GM23248 (cell line): ENCODE measurements at regions not wholly inside any gene's neighbourhood (a gene's known extent, or its start where the extent isn't known, plus 50 kb on each side); places are given as distances from the start of the nearest gene placed in this dataset.

Experiments used
- DNase-seq: peaks from one replicate; pipeline ENCODE4 v3.0.0-alpha.2; 2015
- H2AFZ ChIP-seq: fragments of 200-600 bp; sonication (generic); 2 replicates; pipeline ENCODE4 v1.6.1; 2016; ENCODE audit warnings: antibody characterized with exemption
- H3F3A ChIP-seq: fragments of 200-600 bp; sonication (generic); 2 replicates; pipeline ENCODE4 v1.6.1; 2016; ENCODE audit warnings: mild to moderate bottlenecking, antibody characterized with exemption, mixed run types; ENCODE audit not compliant: insufficient read depth
- H3K27ac ChIP-seq: fragments of 200-600 bp; sonication (generic); 2 replicates; pipeline ENCODE4 v1.5.1; 2016; ENCODE audit warnings: mild to moderate bottlenecking
- H3K27me3 ChIP-seq: fragments of 200-600 bp; sonication (generic); replicated peaks from 2 replicates; pipeline ENCODE4 v1.6.1; 2016; ENCODE audit warnings: mild to moderate bottlenecking; ENCODE audit not compliant: insufficient read depth
- H3K36me3 ChIP-seq: fragments of 200-600 bp; sonication (generic); 2 replicates; pipeline ENCODE4 v1.6.1; 2016; ENCODE audit warnings: low read depth, mild to moderate bottlenecking
- H3K4me1 ChIP-seq: fragments of 200-600 bp; sonication (generic); 2 replicates; pipeline ENCODE4 v1.6.1; 2016; ENCODE audit warnings: mild to moderate bottlenecking; ENCODE audit not compliant: insufficient read depth
- H3K4me2 ChIP-seq: fragments of 200-600 bp; sonication (generic); one replicate; pipeline ENCODE4 v1.6.1; 2016; ENCODE audit warnings: mild to moderate bottlenecking; ENCODE audit not compliant: unreplicated experiment
- H3K4me3 ChIP-seq: fragments of 200-600 bp; sonication (generic); 2 replicates; pipeline ENCODE4 v1.5.1; 2016; ENCODE audit warnings: mild to moderate bottlenecking
- H3K79me2 ChIP-seq: fragments of 200-600 bp; sonication (generic); 2 replicates; pipeline ENCODE4 v1.6.1; 2016; ENCODE audit warnings: mild to moderate bottlenecking; ENCODE audit not compliant: insufficient read depth
- H3K9ac ChIP-seq: fragments of 200-600 bp; sonication (generic); 2 replicates; pipeline ENCODE4 v1.6.1; 2016; ENCODE audit warnings: mild to moderate bottlenecking
- H3K9me2 ChIP-seq: fragments of 200-600 bp; sonication (generic); 2 replicates; pipeline ENCODE4 v1.6.1; 2016; ENCODE audit warnings: mixed run types, mild to moderate bottlenecking, moderate library complexity; ENCODE audit not compliant: insufficient read depth
- H3K9me3 ChIP-seq: fragments of 200-600 bp; sonication (generic); one replicate; pipeline ENCODE4 v1.6.1; 2017; ENCODE audit warnings: low read depth
- H4K20me1 ChIP-seq: fragments of 200-600 bp; sonication (generic); 2 replicates; pipeline ENCODE4 v1.6.0; 2016; ENCODE audit not compliant: insufficient read depth
- EZH2 ChIP-seq: fragments of 200-600 bp; sonication (generic); IDR thresholded peaks from 2 replicates; pipeline ENCODE4 v1.6.1; 2018; ENCODE audit warnings: antibody characterized with exemption, mild to moderate bottlenecking; ENCODE audit not compliant: insufficient read depth, poor library complexity, severe bottlenecking
- EZH2phosphoT487 ChIP-seq: fragments of 200-600 bp; sonication (generic); IDR thresholded peaks from 2 replicates; pipeline ENCODE4 v1.6.1; 2018; ENCODE audit warnings: antibody characterized with exemption, moderate library complexity, mild to moderate bottlenecking, low read depth; ENCODE audit not compliant: insufficient read depth
- WGBS, 2 experiments: methylation state at CpG; one replicate each; pipeline ENCODE4 v1.1.6; 2015 to 2017; ENCODE audit warnings: low lambda C conversion rate in 2 of 2, low coverage in 1 of 2; ENCODE audit errors: missing lambda C conversion rate in 2 of 2; 5-methylcytosine and 5-hydroxymethylcytosine counted together
- in situ Hi-C: fragments of 300-500 bp; cut with MboI; formaldehyde crosslinking; loops from 2 replicates; pipeline ENCODE4 v1.15.0; 2020

DNA sequence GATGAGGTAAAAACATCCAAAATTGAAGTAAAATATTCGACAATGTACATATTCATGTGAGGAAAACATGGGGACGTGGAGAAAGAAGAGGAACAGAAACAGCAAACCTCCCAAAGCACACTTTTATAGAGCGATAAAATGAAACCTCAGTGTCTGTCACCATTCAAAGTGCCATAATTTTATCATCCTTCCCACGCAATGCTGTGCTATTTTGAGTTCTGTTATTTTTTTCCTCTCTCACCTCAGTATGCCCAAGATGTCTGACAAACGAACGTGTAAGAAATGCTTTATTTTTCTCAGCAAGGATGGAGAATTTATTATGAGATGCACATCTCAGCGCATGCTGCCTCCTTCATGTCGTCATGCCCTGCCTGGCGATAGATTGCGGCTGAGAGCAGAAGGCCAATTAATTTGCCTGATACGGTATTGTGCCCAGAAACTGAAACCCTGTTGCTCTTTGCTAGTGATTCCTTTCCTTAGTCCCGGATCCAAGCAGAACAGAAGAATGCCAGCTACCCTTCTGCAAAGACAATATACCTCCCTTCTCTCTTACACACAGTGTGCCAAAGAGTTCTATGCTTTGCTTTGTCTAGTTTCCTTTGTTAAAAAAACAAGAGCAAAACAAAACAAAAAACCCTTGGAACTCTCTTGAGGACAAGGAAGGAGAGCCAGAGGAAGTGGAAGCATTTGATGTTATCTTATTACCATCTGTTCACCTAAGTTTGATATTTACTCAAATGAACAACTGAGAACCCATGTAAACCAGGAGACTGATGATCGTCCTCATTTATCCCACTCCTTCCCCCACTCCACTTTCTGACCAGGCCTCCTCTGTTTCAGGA lies 192.4 kb downstream of the SEMA6A start:
- DNase-seq, result no peak
- Histone ChIP-seq H3K36me3 (no peaks in the 10 kb centered on the region), H3K9me2 (no peaks in the 10 kb centered on the region), H3F3A (no peaks in the 10 kb centered on the region), H2AFZ (no peak overlapping the region), H3K4me2 (no peak overlapping the region), H3K4me3 (no peak overlapping the region), H3K27ac (no peak overlapping the region), H3K79me2 (no peaks in the 10 kb centered on the region), H4K20me1 (no peaks in the 10 kb centered on the region), H3K9ac (no peak overlapping the region), H3K4me1 (no peaks in the 10 kb centered on the region), H3K9me3 (no peaks in the 10 kb centered on the region), H3K27me3 (no peaks in the 10 kb centered on the region)
- TF ChIP-seq EZH2phosphoT487, result no peak
- no peak for TF ChIP-seq EZH2
- whole genome bisulfite sequencing, 2 experiments, result 87 to 88% methylated on average over 13 of the region's 13 CpGs
- in situ Hi-C loops, result no loop called here

DNA sequence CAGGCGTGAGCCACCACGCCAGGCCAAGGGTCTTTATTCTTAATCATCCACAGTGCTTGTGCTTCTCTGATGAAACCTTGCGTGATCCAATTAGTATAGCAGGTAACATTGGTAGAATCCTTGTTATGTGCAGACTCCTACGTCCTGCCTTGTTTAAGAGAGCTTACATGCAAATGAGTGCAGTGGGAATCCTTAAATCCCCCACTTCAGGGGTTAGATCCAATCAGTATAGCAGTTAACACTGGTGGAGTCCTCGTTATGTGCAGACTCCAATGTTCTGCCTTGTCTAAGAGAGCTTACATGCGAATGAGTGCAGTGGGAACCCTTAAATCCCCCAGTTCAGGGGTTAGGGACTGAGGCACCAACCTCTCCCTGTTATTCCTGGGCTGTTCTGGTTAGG lies 193.4 kb downstream of the SEMA6A start:
- Histone ChIP-seq H3K9me3 (no peaks in the 10 kb centered on the region), H3K27ac (no peak overlapping the region), H3K9ac (no peak overlapping the region), H3K4me3 (no peak overlapping the region), H3K36me3 (no peaks in the 10 kb centered on the region), H3K9me2 (no peaks in the 10 kb centered on the region), H3K4me1 (no peaks in the 10 kb centered on the region), H3K79me2 (no peaks in the 10 kb centered on the region), H3F3A (no peaks in the 10 kb centered on the region), H2AFZ (no peak overlapping the region), H3K4me2 (no peak overlapping the region), H4K20me1 (no peaks in the 10 kb centered on the region), H3K27me3 (no peaks in the 10 kb centered on the region)
- DNase-seq, result no peak
- 85 to 86% methylated on average over 6 of the region's 6 CpGs for WGBS, 2 experiments
- in situ Hi-C loops, result no loop called here
- no peak for TF ChIP-seq EZH2
- TF ChIP-seq EZH2phosphoT487, result no peak

DNA sequence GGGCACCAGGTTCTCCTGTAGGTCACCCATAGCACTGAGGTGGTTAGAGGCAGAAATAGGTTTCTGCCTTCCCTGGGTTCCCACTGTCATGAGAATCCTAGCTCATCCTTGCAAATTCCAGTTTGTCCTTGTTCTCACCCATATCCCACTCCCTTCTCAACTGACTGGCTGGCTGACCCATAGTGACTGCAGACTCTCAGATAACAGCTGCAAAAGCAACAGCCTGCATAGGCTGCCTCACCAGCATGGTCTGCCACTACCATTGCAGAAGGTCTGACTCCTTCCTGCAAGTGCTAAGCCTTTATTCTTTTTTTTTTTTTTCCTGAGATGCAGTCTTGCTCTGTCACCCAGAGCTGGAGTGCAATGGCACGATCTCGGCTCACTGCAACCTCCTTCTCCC lies 194.0 kb downstream of the SEMA6A start:
- 90 to 98% methylated on average over 2 of the region's 2 CpGs for WGBS, 2 experiments
- H3K79me2 ChIP-seq, result no peaks in the 10 kb centered on the region
- no peak overlapping the region for H2AFZ ChIP-seq
- no peaks in the 10 kb centered on the region for H3K36me3 ChIP-seq
- no peaks in the 10 kb centered on the region for H3K9me3 ChIP-seq
- no peaks in the 10 kb centered on the region for H3K27me3 ChIP-seq
- in situ Hi-C loops, result no loop called here
- no peak overlapping the region for H3K4me3 ChIP-seq
- H3K9me2 ChIP-seq, result no peaks in the 10 kb centered on the region
- no peak for DNase-seq
- no peaks in the 10 kb centered on the region for H3F3A ChIP-seq
- H3K27ac ChIP-seq, result no peak overlapping the region
- no peaks in the 10 kb centered on the region for H4K20me1 ChIP-seq
- no peak overlapping the region for H3K9ac ChIP-seq
- TF ChIP-seq EZH2phosphoT487, result no peak
- no peak overlapping the region for H3K4me2 ChIP-seq
- H3K4me1 ChIP-seq, result no peaks in the 10 kb centered on the region

DNA sequence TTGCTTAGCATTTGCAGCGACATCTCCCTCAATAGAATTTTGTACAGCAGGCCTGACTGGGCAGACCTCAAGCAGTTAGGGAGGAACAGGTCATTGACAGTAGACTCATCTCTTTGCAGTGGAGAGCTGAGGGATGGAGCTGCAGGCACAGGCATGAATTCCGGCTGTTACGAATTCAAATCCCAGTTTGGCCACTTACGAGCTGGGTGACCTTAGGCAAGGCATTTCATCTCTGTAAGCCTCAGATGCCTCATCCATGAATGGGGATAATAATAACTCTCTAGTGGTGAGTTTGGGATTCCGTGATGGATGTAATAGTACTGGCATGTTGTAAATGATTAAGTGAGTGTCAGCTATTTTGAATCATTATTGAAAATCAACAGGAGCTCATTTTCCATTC lies 195.3 kb downstream of the SEMA6A start:
- no peak for TF ChIP-seq EZH2
- TF ChIP-seq EZH2phosphoT487, result no peak
- Histone ChIP-seq H3K79me2 (no peaks in the 10 kb centered on the region), H3K4me2 (no peak overlapping the region), H3F3A (no peaks in the 10 kb centered on the region), H2AFZ (no peak overlapping the region), H3K4me1 (no peaks in the 10 kb centered on the region), H3K27me3 (no peaks in the 10 kb centered on the region), H3K9me2 (no peaks in the 10 kb centered on the region), H3K9ac (no peak overlapping the region), H3K27ac (no peak overlapping the region), H3K36me3 (no peaks in the 10 kb centered on the region), H4K20me1 (no peaks in the 10 kb centered on the region), H3K4me3 (no peak overlapping the region), H3K9me3 (no peaks in the 10 kb centered on the region)
- in situ Hi-C loops, result no loop called here
- no peak for DNase-seq
- WGBS, 2 experiments, result 94 to 95% methylated on average over 5 of the region's 5 CpGs

DNA sequence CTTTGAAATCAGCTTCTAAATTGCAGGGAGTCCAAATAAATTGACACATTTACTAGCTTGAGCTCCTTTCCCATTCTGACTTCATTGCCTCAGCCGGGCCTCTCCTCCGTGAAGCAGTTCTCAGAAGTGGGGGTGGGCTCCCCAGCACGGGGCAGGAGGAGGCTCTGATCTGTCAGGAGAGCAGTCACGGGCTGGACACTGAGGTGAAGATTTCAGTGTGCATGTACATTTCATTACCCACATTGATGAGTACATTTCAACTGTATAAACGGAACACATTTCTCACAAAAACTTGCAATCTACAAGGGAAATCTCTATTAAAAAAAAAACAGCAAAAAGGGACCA lies 195.9 kb downstream of the SEMA6A start:
- no peak overlapping the region for H3K27ac ChIP-seq
- H3F3A ChIP-seq, result no peaks in the 10 kb centered on the region
- no peak overlapping the region for H3K9ac ChIP-seq
- no peaks in the 10 kb centered on the region for H3K36me3 ChIP-seq
- no peak overlapping the region for H2AFZ ChIP-seq
- no peaks in the 10 kb centered on the region for H3K9me3 ChIP-seq
- no peaks in the 10 kb centered on the region for H3K4me1 ChIP-seq
- no peak overlapping the region for H3K4me3 ChIP-seq
- no peaks in the 10 kb centered on the region for H3K27me3 ChIP-seq
- H3K9me2 ChIP-seq, result no peaks in the 10 kb centered on the region
- in situ Hi-C loops, result no loop called here
- no peaks in the 10 kb centered on the region for H4K20me1 ChIP-seq
- no peak overlapping the region for H3K4me2 ChIP-seq
- no peaks in the 10 kb centered on the region for H3K79me2 ChIP-seq
- TF ChIP-seq EZH2, result no peak
- TF ChIP-seq EZH2phosphoT487, result no peak
- DNase-seq, result no peak
- 66 to 69% methylated on average over 5 of the region's 5 CpGs for WGBS, 2 experiments
